H1 (cell line): ENCODE measurements at regions not wholly inside any gene's neighbourhood (a gene's known extent, or its start where the extent isn't known, plus 50 kb on each side); places are given as distances from the start of the nearest gene placed in this dataset.

Source experiments
- CTCF ChIA-PET: fragments of 300-600 bp; sonication (Branson Sonifier 250); formaldehyde crosslinking; loops from one replicate; lab custom pipeline; 2021; ENCODE audit not compliant: partially characterized antibody; lab: Charles Lee
- POLR2A ChIA-PET: fragments of 300-600 bp; sonication (Branson Sonifier 250); formaldehyde crosslinking; loops from one replicate; lab custom pipeline; 2021; ENCODE audit warnings: inconsistent platforms; ENCODE audit not compliant: partially characterized antibody; lab: Charles Lee
- DNase-seq, 2 experiments: peaks; one replicate each; pipeline versions ENCODE4 v3.0.0 to v3.0.0-alpha.2; 2010 to 2022; ENCODE audit warnings: low spot score in 2 of 2, low read depth in 1 of 2, mixed read lengths in 1 of 2
- FAIRE-seq: peaks from 2 replicates; lab custom pipeline; 2011; peaks lifted over from hg19 to GRCh38; lab: Jason Lieb, UNC
- H2AFZ ChIP-seq: 2 replicates; pipeline ENCODE4 v1.8.1; 2012; ENCODE audit warnings: low read length, inconsistent platforms
- H2AK5ac ChIP-seq: 2 replicates; pipeline ENCODE4 v1.6.1; 2013; ENCODE audit warnings: low read depth, low read length
- H2BK120ac ChIP-seq: replicated peaks from 2 replicates; pipeline ENCODE3; 2013; ENCODE audit warnings: low read depth, low read length, inconsistent platforms
- H2BK12ac ChIP-seq: 2 replicates; pipeline ENCODE4 v1.6.1; 2013; ENCODE audit warnings: low read depth, low read length
- H2BK15ac ChIP-seq: 2 replicates; pipeline ENCODE4 v1.6.1; 2013; ENCODE audit warnings: low read length
- H2BK20ac ChIP-seq: 2 replicates; pipeline ENCODE4 v1.6.1; 2013; ENCODE audit warnings: low read length
- H2BK5ac ChIP-seq: 2 replicates; pipeline ENCODE4 v1.6.1; 2013; ENCODE audit warnings: low read depth, low read length
- H3K14ac ChIP-seq: 2 replicates; pipeline ENCODE4 v1.6.1; 2013; ENCODE audit warnings: inconsistent platforms; ENCODE audit not compliant: insufficient read length
- H3K18ac ChIP-seq: 2 replicates; pipeline ENCODE4 v1.6.1; 2013; ENCODE audit warnings: low read length; ENCODE audit errors: extremely low read depth
- H3K23ac ChIP-seq: 2 replicates; pipeline ENCODE4 v1.6.1; 2013; ENCODE audit warnings: inconsistent platforms; ENCODE audit not compliant: insufficient read length
- H3K23me2 ChIP-seq: 2 replicates; pipeline ENCODE4 v1.6.1; 2013; ENCODE audit warnings: low read depth, low read length
- H3K27ac ChIP-seq: 2 replicates; pipeline ENCODE4 v1.6.1; 2011; ENCODE audit warnings: low read depth, low read length, inconsistent platforms
- H3K27me3 ChIP-seq, 4 experiments: replicated peaks in 1 of 4; 1 replicate in 1 of 4; 2 replicates in 3 of 4; pipeline versions ENCODE4 v1.6.1 to v1.8.1; 2011 to 2013; ENCODE audit warnings: low read length in 3 of 4, mild to moderate bottlenecking in 3 of 4, inconsistent platforms in 2 of 4, mixed read lengths in 2 of 4, moderate library complexity in 1 of 4; ENCODE audit not compliant: control insufficient read depth in 3 of 4, insufficient read depth in 3 of 4; ENCODE audit errors: extremely low read depth in 1 of 4
- H3K36me3 ChIP-seq, 4 experiments: 2 replicates each; pipeline versions ENCODE4 v1.6.1 to v1.8.1; 2011 to 2013; ENCODE audit warnings: mild to moderate bottlenecking in 4 of 4, low read length in 3 of 4, moderate library complexity in 2 of 4, control low read depth in 1 of 4, inconsistent platforms in 1 of 4; ENCODE audit not compliant: insufficient read depth in 4 of 4, control insufficient read depth in 2 of 4
- H3K4ac ChIP-seq: replicated peaks from 2 replicates; pipeline ENCODE3; 2013; ENCODE audit warnings: low read length, low read depth, mixed read lengths, inconsistent platforms; ENCODE audit not compliant: insufficient read length
- H3K4me1 ChIP-seq, 4 experiments: replicated peaks in 1 of 4; 1 replicate in 1 of 4; 2 replicates in 3 of 4; pipeline versions ENCODE4 v1.6.1 to v1.8.1; 2011 to 2013; ENCODE audit warnings: low read length in 3 of 4, inconsistent platforms in 2 of 4, mixed read lengths in 1 of 4; ENCODE audit not compliant: insufficient read depth in 4 of 4, control insufficient read depth in 3 of 4
- H3K4me2 ChIP-seq, 2 experiments: 2 replicates each; pipeline versions ENCODE4 v1.6.1 to v1.8.1; 2011 to 2013; ENCODE audit warnings: low read depth in 2 of 2, low read length in 2 of 2, control low read depth in 1 of 2, inconsistent platforms in 1 of 2, mild to moderate bottlenecking in 1 of 2; ENCODE audit not compliant: insufficient read depth in 1 of 2
- H3K4me3 ChIP-seq, 4 experiments: fragments of 200-600, 300-600 bp in 1 of 4; sonication (generic), shearing (Covaris generic), sonication (Bioruptor Twin) in 1 of 4; 2 replicates each; pipeline versions ENCODE4 v1.5.1 to v1.8.1; 2011 to 2016; ENCODE audit warnings: low read length in 4 of 4, low read depth in 3 of 4, control low read depth in 2 of 4, inconsistent platforms in 2 of 4, mild to moderate bottlenecking in 2 of 4, mixed read lengths in 1 of 4, moderate library complexity in 1 of 4; ENCODE audit not compliant: insufficient read depth in 2 of 4; ENCODE audit errors: extremely low read depth in 1 of 4
- H3K56ac ChIP-seq: replicated peaks from 2 replicates; pipeline ENCODE3; 2013; ENCODE audit warnings: low read depth, mild to moderate bottlenecking, mixed read lengths, low read length, inconsistent platforms; ENCODE audit not compliant: insufficient read length
- H3K79me1 ChIP-seq: 2 replicates; pipeline ENCODE4 v1.6.1; 2013; ENCODE audit warnings: low read depth, low read length, control low read depth
- H3K79me2 ChIP-seq, 2 experiments: 2 replicates each; pipeline versions ENCODE4 v1.6.1 to v1.8.1; 2012 to 2013; ENCODE audit warnings: low read length in 2 of 2, mild to moderate bottlenecking in 2 of 2, inconsistent platforms in 1 of 2; ENCODE audit not compliant: insufficient read depth in 2 of 2, control insufficient read depth in 1 of 2
- H3K9ac ChIP-seq, 4 experiments: replicated peaks in 1 of 4; 1 replicate in 1 of 4; 2 replicates in 3 of 4; pipeline versions ENCODE4 v1.6.1 to v1.8.1; 2011 to 2013; ENCODE audit warnings: low read depth in 3 of 4, low read length in 3 of 4, control low read depth in 2 of 4, mild to moderate bottlenecking in 2 of 4, moderate library complexity in 2 of 4, inconsistent platforms in 1 of 4; ENCODE audit errors: extremely low read depth in 1 of 4
- H3K9me3 ChIP-seq, 2 experiments: 2 replicates each; pipeline versions ENCODE4 v1.6.1 to v1.8.1; 2012 to 2013; ENCODE audit warnings: mild to moderate bottlenecking in 2 of 2, moderate library complexity in 2 of 2, control low read depth in 1 of 2, inconsistent platforms in 1 of 2, low read depth in 1 of 2, low read length in 1 of 2, mixed read lengths in 1 of 2; ENCODE audit not compliant: insufficient read depth in 2 of 2
- H4K20me1 ChIP-seq, 2 experiments: replicated peaks in 1 of 2; 2 replicates each; pipeline versions ENCODE3 to v1.8.1; 2011 to 2013; ENCODE audit warnings: inconsistent platforms in 2 of 2, low read length in 2 of 2, mild to moderate bottlenecking in 1 of 2; ENCODE audit not compliant: insufficient read depth in 2 of 2, control insufficient read depth in 1 of 2
- H4K5ac ChIP-seq: 2 replicates; pipeline ENCODE4 v1.6.1; 2013; ENCODE audit warnings: low read length, low read depth, mixed read lengths, inconsistent platforms; ENCODE audit not compliant: insufficient read length
- H4K8ac ChIP-seq: 2 replicates; pipeline ENCODE4 v1.8.0; 2013; ENCODE audit warnings: mild to moderate bottlenecking, moderate library complexity, low read length, inconsistent platforms; ENCODE audit not compliant: insufficient read depth; ENCODE audit errors: extremely low read depth
- H4K91ac ChIP-seq: replicated peaks from 2 replicates; pipeline ENCODE3; 2013; ENCODE audit warnings: low read length, mixed read lengths, inconsistent platforms; ENCODE audit not compliant: insufficient read length
- CHD1 ChIP-seq: IDR thresholded peaks from 2 replicates; pipeline ENCODE4 v1.6.1; 2012; ENCODE audit warnings: low read depth, low read length, improper control_type of control experiment
- WGBS, 2 experiments: shearing (Covaris generic) in 1 of 2; methylation state at CpG; one replicate each; pipeline versions ENCODE4 v1.1.6 to v1.1.7; 2013 to 2015; ENCODE audit warnings: low lambda C conversion rate in 2 of 2, mixed read lengths in 2 of 2, inconsistent platforms in 1 of 2, low coverage in 1 of 2, missing lambda C conversion rate in 1 of 2; ENCODE audit not compliant: insufficient replicate concordance in 2 of 2, insufficient coverage in 1 of 2, insufficient read length in 1 of 2; ENCODE audit errors: extremely low coverage in 1 of 2, missing lambda C conversion rate in 1 of 2; 5-methylcytosine and 5-hydroxymethylcytosine counted together

DNA sequence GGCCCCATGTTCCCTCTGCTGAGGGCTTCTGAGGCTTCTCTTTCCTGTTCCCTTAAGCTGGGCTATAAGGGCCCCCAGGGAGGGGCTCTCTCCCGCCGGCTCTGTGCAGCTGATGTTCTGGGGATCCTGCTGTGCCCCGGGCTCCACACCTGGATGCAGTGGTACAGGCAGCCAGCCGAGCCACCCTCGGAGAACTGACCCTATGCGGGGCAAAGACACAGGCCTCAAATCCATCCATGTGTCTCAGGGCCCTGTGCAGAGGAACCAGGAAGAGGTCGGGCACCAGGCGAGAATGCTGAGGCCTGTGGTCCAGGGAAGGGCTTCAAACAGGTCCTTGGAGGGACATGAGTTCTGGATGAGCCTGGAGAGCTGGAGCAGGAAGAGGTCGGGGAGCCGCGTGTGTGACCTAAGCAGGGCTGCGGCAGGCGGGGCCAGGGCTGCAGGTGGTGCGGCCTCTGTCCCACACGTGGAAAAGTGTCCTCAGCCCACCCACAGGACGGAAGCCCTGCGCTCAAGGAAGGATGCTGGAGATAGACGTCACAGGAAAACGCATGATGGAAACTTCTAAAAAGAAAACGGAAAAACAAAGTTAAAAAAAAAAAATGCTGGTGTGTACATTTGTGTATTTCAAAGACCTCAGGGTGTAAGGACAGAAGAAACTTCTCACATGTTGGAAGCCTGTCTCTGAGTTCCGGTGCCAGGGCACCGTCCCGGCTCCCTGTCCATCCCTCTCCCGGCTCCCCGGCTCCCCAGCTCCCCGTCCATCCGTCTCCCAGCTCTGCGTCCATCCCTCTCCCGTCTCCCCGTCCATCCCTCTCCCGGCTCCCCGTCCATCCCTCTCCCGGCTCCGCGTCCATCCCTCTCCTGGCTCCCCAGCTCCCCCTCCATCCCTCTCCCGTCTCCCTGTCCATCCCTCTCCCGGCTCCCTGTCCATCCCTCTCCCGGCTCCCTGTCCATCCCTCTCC lies 1149.2 kb downstream of the BRD1 start:
- H3K36me3 ChIP-seq, result no peaks in the 10 kb centered on the region
- H3K14ac ChIP-seq, result no peak overlapping the region
- H3K56ac ChIP-seq, result no peak overlapping the region
- H2AK5ac ChIP-seq, result no peak overlapping the region
- no peaks in the 10 kb centered on the region for H4K20me1 ChIP-seq
- H3K4me3 ChIP-seq, result no peak overlapping the region
- no peak overlapping the region for H3K4ac ChIP-seq
- H3K4me2 ChIP-seq, result no peak overlapping the region
- no peak overlapping the region for H2BK15ac ChIP-seq
- no peak overlapping the region for H3K9ac ChIP-seq
- DNase-seq (no peak), FAIRE-seq (no peak)
- POLR2A ChIA-PET, result interaction anchor here (0.7 kb wide), 1 partner anchor 12 kb away, joined by 4 read pairs; no protein-coding TSS in a partner anchor
- no peak overlapping the region for H2AFZ ChIP-seq
- WGBS, 2 experiments, result 85% methylated on average over 30 of the region's 38 CpGs; no CpG with 5 or more reads in 1 of the 2 experiments
- no peak overlapping the region for H2BK120ac ChIP-seq
- H4K5ac ChIP-seq, result no peak overlapping the region
- no peak overlapping the region for H3K23ac ChIP-seq
- no peak overlapping the region for H3K27ac ChIP-seq
- no peak overlapping the region for H4K91ac ChIP-seq
- no peak for TF ChIP-seq CHD1
- TF ChIP-seq, all 59 proteins: peak for 0
- Histone ChIP-seq H3K4me1 (peaks cover 0 to 2% (median 0%) of the 10 kb centered on the region in 4 experiments; a peak in 1 of 7 replicates), H3K18ac (no peak overlapping the region), H3K27me3 (no peaks in the 10 kb centered on the region), H3K23me2 (no peaks in the 10 kb centered on the region), H3K9me3 (no peaks in the 10 kb centered on the region), H4K8ac (peak overlapping the region; percentile 79; the same call in 1 of the 2 replicates), H2BK20ac (no peak overlapping the region), H2BK5ac (no peak overlapping the region), H2BK12ac (no peak overlapping the region), H3K79me1 (no peaks in the 10 kb centered on the region), H3K79me2 (no peaks in the 10 kb centered on the region)
- CTCF ChIA-PET, result interaction anchor here (0.7 to 2.4 kb wide), 4 partner anchors 15 to 264 kb away, joined by 3 to 12 read pairs (median 5); no protein-coding TSS in a partner anchor
